ENCODE measurements at regions not wholly inside any gene's neighbourhood (a gene's known extent, or its start where the extent isn't known, plus 50 kb on each side); places are given as distances from the start of the nearest gene placed in this dataset.

DNA sequence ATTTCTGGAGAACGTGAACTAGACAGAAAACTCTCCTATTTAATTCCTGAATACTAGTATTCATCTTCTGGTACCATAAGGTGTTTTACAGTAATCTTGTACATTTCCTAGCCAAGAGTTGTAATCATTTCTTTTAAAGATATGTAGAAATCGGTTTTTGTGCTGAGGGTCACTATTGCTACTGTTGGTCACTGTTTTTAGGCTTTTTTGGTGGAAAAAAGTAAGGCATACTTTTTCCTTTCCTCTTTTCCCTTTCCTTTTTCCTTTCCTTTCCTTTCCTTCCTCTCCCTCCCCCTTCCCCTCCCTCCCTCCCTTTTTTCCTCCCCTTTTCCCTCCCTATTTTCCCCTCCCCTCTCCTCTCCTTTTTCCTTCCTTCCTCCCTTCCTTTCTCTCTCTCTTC is 706.4 kb upstream of the GOT2 start:
- no peak for DNase-seq

DNA sequence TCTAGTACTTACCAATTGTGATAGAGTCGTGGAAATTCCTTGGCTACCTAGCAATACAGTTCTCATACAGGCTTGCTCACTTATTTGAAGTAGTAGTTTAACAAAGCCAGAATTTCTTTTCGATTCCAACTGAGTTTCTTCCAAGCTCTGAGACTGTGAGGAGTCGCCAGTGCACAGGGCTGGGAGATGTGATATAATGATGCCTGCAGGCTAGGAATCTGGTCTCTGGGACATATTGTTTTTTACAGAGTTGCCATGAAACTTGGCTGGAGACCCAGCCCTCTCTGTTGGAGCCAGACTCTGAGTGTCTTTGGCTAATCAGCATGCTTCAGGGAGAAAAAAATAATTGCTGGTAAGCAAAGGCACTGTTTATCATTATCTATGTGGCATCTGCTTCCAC is 698.8 kb upstream of the GOT2 start:
- no peak for DNase-seq

GRCh38 chr16:59432276-59432675 is 698.2 kb upstream of the GOT2 start:
- DNase-seq, result no peak

DNA sequence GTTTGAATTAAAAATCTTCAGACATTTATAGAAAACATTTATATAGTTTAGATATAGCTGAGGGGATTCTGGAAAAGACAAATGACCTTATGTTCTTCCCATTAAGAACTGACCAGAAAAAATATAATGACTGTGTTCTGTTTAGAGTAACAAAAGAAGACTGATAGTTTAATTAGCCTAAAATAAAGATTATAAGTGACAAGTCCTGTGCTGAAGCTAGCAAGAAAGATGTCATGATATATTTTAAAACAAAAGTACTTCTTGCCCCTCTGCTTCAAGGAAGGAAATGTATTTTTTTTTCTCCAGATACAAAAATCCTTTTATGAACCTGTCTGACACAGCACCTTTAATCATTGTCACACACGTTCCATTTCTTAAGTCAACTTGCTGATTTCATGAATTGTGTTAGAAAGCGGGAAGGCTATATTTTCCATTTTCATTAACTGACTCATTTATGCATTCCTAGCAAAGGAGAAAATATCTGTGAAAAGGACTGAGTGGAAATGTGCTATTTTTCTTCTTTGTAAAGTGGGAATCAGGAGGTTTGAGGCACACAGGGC is 690.7 kb upstream of the GOT2 start:
- no peak for DNase-seq

DNA sequence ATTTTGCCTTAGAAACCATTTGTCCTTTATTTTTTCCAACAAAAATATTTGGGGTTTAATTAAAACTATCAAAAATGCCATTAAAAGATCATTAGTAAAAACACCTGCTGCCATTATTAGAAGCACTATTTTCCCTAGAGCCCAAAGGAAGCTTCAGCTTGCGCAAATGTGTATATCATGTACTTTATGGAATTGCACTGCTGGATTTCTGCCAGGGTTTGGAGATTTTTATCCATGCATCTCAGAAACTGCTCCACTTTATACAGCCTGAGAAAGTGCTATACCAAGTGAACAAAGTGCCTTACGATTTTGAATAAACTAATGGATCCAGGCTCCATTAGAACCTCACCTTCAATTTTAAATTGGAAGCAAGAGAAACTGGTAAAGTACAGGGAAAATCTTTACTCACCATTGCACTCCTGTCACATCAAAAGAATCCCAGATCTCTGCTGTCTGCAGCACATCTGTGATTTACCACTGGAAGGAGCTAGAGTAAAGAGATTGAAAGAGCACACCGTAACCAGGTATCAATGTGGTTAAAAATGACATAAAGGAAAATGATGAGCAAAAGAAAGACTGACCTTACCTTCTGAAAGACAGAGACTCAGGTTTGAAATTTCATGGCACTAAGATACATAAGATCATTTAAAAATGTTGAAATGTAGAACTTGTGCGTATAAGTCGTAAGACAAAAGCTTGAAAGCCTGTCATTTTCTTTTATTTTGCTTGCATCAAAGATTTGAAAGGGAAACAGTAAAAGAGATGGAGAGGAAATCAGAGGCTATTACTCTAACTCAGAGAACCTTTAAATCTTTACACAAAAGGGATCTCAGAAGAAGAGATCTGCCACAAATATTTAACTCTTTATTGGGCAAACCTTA is 678.1 kb upstream of the GOT2 start:
- DNase-seq, result no peak

DNA sequence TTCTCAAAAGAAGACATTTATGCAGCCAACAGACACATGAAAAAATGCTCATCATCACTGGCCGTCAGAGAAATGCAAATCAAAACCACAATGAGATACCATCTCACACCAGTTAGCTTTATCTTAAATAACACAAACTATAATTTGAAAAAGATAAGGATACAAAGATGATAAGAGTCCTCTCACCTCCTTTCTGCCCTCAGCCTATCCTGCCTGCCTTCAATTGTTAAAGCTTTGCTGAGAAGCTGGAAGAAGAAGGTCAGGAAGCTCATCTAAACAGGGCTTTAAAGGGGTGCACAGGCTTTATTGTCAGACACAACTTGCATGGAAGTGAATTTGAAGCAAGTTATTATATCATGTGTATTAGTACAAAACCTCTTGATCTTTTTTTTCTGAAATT is 676.3 kb upstream of the GOT2 start:
- DNase-seq, result no peak

- DNase-seq, result no peak
These were observed 671.7 kb upstream of the GOT2 start for GRCh38 chr16:59405802-59406201.

GRCh38 chr16:59404509-59404908 is 670.4 kb upstream of the GOT2 start:
- DNase-seq, result no peak

DNA sequence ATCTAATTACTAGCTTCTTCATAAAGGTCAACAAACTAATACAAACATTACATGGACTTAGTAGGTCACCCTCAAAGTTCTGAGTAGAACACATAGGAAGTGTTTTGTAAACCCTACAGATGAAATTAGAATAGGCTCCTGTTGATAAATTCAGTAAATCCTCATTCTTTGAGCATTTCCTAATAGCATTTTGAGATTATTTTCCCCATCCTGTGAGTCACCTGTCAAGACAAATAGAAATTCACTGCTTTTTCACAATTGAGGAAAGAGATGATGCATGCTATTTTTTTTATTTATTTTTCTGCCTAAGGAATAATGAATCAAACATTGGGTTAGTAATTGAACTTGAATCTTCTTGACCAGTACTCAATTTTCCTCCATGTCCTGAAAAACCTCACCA is 666.7 kb upstream of the GOT2 start:
- no peak for DNase-seq

DNA sequence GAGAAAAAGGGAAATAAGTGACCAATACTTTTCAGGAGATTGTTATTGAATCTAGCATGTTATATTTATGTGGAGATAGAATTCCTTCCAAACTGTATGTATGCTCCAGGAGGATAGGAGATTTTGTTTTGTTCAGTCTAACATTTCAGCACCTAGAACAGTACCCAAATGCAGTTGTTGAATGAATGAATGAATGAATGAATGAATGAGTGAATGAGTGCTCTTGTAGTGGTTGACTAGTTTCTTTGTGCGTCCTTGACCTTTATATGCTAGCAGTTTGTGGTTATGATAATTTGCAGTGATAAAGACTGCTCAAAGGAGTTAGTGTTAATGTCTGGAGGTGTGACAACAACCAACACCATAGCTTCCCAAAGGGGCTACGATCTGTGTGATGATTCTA is 663.5 kb upstream of the GOT2 start:
- DNase-seq, result no peak

GRCh38 chr16:59394526-59394925 is 660.4 kb upstream of the GOT2 start:
- DNase-seq, result no peak

- no peak for DNase-seq
These were observed 658.8 kb upstream of the GOT2 start for GRCh38 chr16:59392911-59393310.

GRCh38 chr16:59391617-59392364 is 657.7 kb upstream of the GOT2 start:
- no peak for DNase-seq

- DNase-seq, result no peak
These were observed 651.8 kb upstream of the GOT2 start for GRCh38 chr16:59385959-59386358.

DNA sequence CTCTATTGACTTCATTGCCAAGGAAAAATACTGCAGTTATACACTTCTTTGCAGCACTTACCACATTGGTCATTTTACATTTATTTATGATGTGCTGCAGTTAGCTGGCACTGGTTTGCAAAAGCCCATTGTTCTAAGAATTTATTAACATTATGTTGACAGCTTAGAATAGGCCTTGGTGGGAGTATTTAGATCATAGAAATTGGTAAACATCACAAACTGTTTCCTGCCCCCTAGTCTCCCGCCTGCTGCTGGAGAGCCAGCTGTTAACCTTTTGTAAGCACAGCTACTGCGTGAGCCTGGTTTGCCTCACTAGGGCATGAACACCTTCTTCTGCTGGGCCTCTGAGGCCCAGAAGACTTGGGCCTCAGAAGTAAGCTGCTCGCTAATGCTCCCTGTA is 651.4 kb upstream of the GOT2 start:
- no peak for DNase-seq

- DNase-seq, result no peak
These were observed 639.5 kb upstream of the GOT2 start for GRCh38 chr16:59373632-59374031.

DNA sequence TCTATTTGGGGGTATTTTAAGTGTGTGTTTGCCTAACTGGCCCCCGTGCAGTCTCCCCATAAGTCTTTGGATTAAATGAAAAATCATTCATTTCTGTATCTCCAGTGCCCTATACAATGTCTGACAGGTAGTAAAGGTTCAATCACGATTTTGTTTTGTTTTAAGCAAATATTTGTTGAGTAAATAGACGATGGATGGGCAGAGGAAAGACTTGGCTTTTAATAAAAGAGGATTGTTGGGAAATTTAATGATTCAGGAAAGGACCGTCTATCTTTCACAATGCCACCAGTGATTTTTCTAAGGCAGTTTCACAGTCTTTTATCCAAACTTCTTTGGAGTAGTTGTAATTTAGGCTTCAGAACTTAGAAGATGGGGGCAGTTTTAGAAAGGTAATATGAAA is 636.6 kb upstream of the GOT2 start:
- no peak for DNase-seq

DNA sequence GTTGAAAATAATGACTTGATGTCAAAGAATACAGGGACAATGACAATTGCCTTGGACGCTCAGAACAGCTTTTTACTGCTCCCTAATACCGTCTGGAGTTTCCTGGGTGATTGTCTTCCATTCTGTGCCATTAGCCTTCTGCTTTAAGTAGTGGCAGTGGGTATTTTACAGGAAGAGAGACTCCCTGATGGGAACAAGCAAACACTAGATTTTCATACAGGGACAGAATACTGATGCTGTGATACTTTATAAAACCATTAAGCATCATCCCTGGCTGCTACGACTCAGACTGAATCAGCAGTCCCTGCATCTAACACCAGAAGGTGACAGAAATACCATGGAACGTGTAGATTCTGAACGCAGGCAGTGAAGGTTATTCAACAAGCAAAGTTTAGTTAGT is 635.4 kb upstream of the GOT2 start:
- no peak for DNase-seq

DNA sequence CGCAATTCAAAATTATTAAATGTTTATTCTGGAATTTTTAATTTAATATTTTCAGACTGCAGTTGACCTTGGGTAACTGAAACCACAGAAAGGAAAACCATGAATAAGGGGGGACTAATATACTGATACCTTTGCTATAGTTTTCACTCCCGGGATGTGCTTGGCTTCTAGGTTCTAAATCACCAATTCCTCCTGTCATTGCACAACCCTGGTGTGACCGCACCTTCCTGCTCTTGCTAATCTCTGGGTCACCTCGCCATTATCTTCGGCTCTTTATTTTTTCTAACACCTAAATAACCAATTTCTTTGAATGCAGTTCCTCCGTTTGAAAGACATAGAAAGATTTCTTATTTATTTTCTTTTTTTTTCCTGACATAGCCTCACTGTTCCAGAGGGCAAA is 634.5 kb upstream of the GOT2 start:
- no peak for DNase-seq

- DNase-seq, result no peak
These were observed 622.6 kb upstream of the GOT2 start for GRCh38 chr16:59356709-59357108.

- no peak for DNase-seq
These were observed 622.0 kb upstream of the GOT2 start for GRCh38 chr16:59356144-59356543.

DNA sequence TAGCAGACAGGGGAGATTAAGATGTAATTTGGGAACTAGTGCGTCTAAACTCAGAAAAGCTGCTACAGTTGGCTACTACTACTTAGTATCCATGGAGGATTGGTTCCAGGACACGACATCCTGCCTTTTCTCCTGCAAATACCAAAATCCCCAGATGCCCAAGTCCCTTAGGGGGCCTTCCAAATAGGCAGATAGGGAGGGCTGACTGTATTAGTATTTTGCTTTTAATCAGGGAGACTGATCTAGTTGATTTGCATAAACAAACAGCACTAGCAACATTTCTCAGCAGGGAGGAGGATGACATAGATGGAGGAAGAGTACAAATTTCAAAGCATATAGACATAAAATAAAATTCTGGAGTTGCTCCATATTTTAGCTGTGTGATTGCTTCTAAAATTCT is 621.6 kb upstream of the GOT2 start:
- no peak for DNase-seq

DNA sequence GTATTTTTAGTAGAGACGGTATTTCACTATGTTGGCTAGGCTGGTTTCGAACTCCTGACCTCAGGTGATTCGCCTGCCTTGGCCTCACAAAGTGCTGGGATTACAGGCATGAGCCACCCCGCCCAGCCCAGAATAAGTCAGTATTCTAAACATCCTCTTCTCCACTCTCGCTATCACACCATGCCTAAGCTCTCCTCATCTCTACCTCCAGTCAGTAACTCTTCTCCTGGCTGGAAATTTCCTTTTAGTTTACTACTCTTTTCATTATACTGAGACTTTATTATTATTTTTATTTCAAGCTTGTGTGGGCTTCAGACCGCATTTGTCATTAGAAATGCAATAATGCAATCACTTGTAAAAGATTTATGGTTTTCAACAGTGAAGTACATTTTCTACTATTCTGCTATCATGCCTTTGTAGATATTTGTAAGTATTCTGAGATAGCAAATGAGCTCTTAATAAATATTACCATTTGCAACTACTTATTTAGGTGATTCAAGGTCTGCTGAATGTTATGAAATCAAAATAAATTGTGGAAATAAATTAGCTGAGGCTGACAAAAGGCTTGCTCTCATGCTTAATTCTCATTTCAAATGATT is 617.3 kb upstream of the GOT2 start:
- no peak for DNase-seq

DNA sequence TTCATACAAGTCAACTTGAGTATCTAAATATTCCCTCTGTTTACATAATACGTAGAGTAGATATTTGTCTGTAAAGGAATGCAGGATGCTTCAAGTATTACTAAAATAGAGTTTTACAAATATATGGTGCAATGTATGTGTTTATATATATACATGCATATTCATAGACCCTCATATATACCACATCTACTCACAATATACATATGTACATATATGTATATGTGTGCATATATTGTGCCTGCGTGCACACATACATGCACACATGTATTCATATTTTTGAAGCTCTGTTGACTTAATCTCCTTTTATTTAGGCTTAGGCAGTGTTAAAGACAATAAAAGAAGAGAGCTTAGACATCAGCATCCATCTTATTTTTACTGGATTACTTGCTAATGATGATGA is 616.6 kb upstream of the GOT2 start:
- no peak for DNase-seq

Measured in activated CD4-positive, alpha-beta T cell treated with anti-CD3 and anti-CD28 coated beads, Interleukin-2, Interleukin-6, amounts not matched to agents 100 ng/mL and 50 ng/mL, durations not matched to agents 16 hours and 8 hours (primary cell).